NT2/D1 (cell line): ENCODE measurements at regions not wholly inside any gene's neighbourhood (a gene's known extent, or its start where the extent isn't known, plus 50 kb on each side); places are given as distances from the start of the nearest gene placed in this dataset.

Source experiments
- SUZ12 ChIP-seq: IDR thresholded peaks from 2 replicates; pipeline ENCODE4 v1.6.1; 2011; ENCODE audit not compliant: insufficient read length, insufficient read depth; ENCODE audit errors: extremely low read depth
- YY1 ChIP-seq: IDR thresholded peaks from 2 replicates; pipeline ENCODE4 v1.6.1; 2011; ENCODE audit not compliant: insufficient read length, insufficient read depth
- ZNF274 ChIP-seq: IDR thresholded peaks from 2 replicates; pipeline ENCODE4 v1.6.1; 2011; ENCODE audit warnings: mild to moderate bottlenecking, low read depth, low read length

- TF ChIP-seq SUZ12 (no peak), YY1 (no peak), ZNF274 (no peak)
These were observed 68.3 kb upstream of the ST6GALNAC3 start for GRCh38 chr1:76006234-76006633.
